K562 (cell line): ENCODE measurements at regions not wholly inside any gene's neighbourhood (a gene's known extent, or its start where the extent isn't known, plus 50 kb on each side); places are given as distances from the start of the nearest gene placed in this dataset.

Experiments used
- ATAC-seq: fragments of 200-7000 bp; cut with Tn5 transposase; 3 replicates; pipeline ENCODE4 v1.9.1; 2020; ENCODE audit warnings: moderate library complexity
- BruUV-seq: library from RNA; stranded (reverse); fragments of 400-500 nt; replicated peaks from 2 replicates; lab custom pipeline; 2021; lab: Mats Ljungman, UMichigan
- CTCF ChIA-PET: fragments of 300-600 bp; formaldehyde crosslinking; extraction: SDS; loops from one replicate; lab custom pipeline; 2021; ENCODE audit warnings: low intra/inter-chr PET ratio; lab: Yijun Ruan, JAX
- POLR2A ChIA-PET: fragments of 300-600, 350-650 bp; sonication (Branson Sonifier 250); formaldehyde crosslinking; extraction: SDS; loops from one replicate; lab custom pipeline; 2021; ENCODE audit warnings: antibody characterized with exemption, inconsistent platforms; lab: Yijun Ruan, JAX
- DNase-seq, 4 experiments: peaks; one replicate each; pipeline versions ENCODE4 v3.0.0 to v3.0.0-alpha.2; 2011 to 2018; ENCODE audit warnings: low spot score in 3 of 4, mixed read lengths in 3 of 4; ENCODE audit errors: extremely low read depth in 1 of 4
- FAIRE-seq: peaks from 2 replicates; lab custom pipeline; 2011; peaks lifted over from hg19 to GRCh38; lab: Jason Lieb, UNC
- H2AFZ ChIP-seq: 2 replicates; pipeline ENCODE4 v1.6.0; 2011; ENCODE audit warnings: low read depth, low read length, control low read depth, inconsistent platforms
- H3K27ac ChIP-seq: fragments of 200-600 bp; 3 replicates; pipeline ENCODE4 v1.8.0; 2011; ENCODE audit warnings: low read depth, mild to moderate bottlenecking, control low read depth, inconsistent platforms, low read length, moderate library complexity, mixed read lengths; ENCODE audit errors: extremely low read depth
- H3K27me3 ChIP-seq, 2 experiments: fragments of 300-600 bp in 1 of 2; 2 replicates in 1 of 2; 3 replicates in 1 of 2; pipeline versions ENCODE4 v1.6.0 to v1.8.0; 2011; ENCODE audit warnings: inconsistent platforms in 2 of 2, low read length in 2 of 2, mild to moderate bottlenecking in 1 of 2, mixed read lengths in 1 of 2, moderate library complexity in 1 of 2; ENCODE audit not compliant: control insufficient read depth in 2 of 2, insufficient read depth in 2 of 2
- H3K36me3 ChIP-seq: fragments of 300-600 bp; 3 replicates; pipeline ENCODE4 v1.8.0; 2011; ENCODE audit warnings: mild to moderate bottlenecking, low read length, inconsistent platforms; ENCODE audit not compliant: control insufficient read depth, insufficient read depth
- H3K4me1 ChIP-seq, 2 experiments: fragments of 200-600 bp in 1 of 2; replicated peaks in 1 of 2; 2 replicates in 1 of 2; 3 replicates in 1 of 2; pipeline versions ENCODE4 v1.5.1 to v1.8.0; 2011; ENCODE audit warnings: inconsistent platforms in 2 of 2, low read length in 2 of 2, mild to moderate bottlenecking in 1 of 2, mixed read lengths in 1 of 2, moderate library complexity in 1 of 2; ENCODE audit not compliant: control insufficient read depth in 2 of 2, insufficient read depth in 2 of 2
- H3K4me2 ChIP-seq: 2 replicates; pipeline ENCODE4 v1.6.1; 2011; ENCODE audit warnings: low read length, control low read depth, inconsistent platforms, mixed read lengths; ENCODE audit not compliant: insufficient read depth
- H3K4me3 ChIP-seq: fragments of 200-600 bp; sonication (generic), shearing (Covaris generic); 2 replicates; pipeline ENCODE4 v1.5.1; 2016; ENCODE audit warnings: control low read depth, inconsistent platforms
- H3K79me2 ChIP-seq: fragments of 200-600 bp; 3 replicates; pipeline ENCODE4 v1.8.0; 2011; ENCODE audit warnings: low read length, inconsistent platforms; ENCODE audit not compliant: control insufficient read depth, insufficient read depth
- H3K9ac ChIP-seq, 2 experiments: 2 replicates each; pipeline versions ENCODE4 v1.6.0 to v1.6.1; 2011; ENCODE audit warnings: low read depth in 2 of 2, low read length in 2 of 2, control low read depth in 1 of 2, inconsistent platforms in 1 of 2, mild to moderate bottlenecking in 1 of 2, mixed read lengths in 1 of 2; ENCODE audit not compliant: insufficient read depth in 1 of 2
- H3K9me1 ChIP-seq: one replicate; pipeline ENCODE4 v1.6.0; 2011; ENCODE audit warnings: inconsistent platforms, mild to moderate bottlenecking, low read length, moderate library complexity; ENCODE audit not compliant: control insufficient read depth, insufficient read depth
- H3K9me3 ChIP-seq: replicated peaks from 2 replicates; pipeline ENCODE4 v1.5.1; 2011; ENCODE audit warnings: low read depth, low read length, inconsistent platforms; ENCODE audit not compliant: control insufficient read depth, insufficient read depth
- H4K20me1 ChIP-seq: replicated peaks from 2 replicates; pipeline ENCODE4 v1.6.1; 2011; ENCODE audit warnings: low read length, inconsistent platforms, mixed read lengths; ENCODE audit not compliant: control insufficient read depth, insufficient read depth
- DDX20 ChIP-seq: fragments of 450-650 bp; IDR thresholded peaks from 2 replicates; pipeline ENCODE4 v1.6.1; 2016; ENCODE audit warnings: missing genetic modification characterization, low read depth, mild to moderate bottlenecking, missing compliant biosample characterization, moderate library complexity
- GTF2A2 ChIP-seq: IDR thresholded peaks from 2 replicates; pipeline ENCODE4 v1.6.1; 2016; ENCODE audit warnings: mild to moderate bottlenecking, missing genetic modification characterization, missing compliant biosample characterization
- HMGN3 ChIP-seq: IDR thresholded peaks from 2 replicates; pipeline ENCODE4 v1.6.1; 2011; ENCODE audit warnings: borderline replicate concordance, low read depth, mild to moderate bottlenecking, mixed read lengths, low read length; ENCODE audit not compliant: insufficient read length; ENCODE audit errors: extremely low read depth
- MTA2 ChIP-seq: fragments of 450-650 bp; IDR thresholded peaks from 2 replicates; pipeline ENCODE4 v1.6.1; 2016; ENCODE audit warnings: low read depth
- NFIC ChIP-seq: fragments of 450-650 bp; IDR thresholded peaks from 2 replicates; pipeline ENCODE4 v1.6.1; 2017; ENCODE audit warnings: mild to moderate bottlenecking, inconsistent platforms
- NFIX ChIP-seq: fragments of 250-450 bp; sonication (Bioruptor Pico); IDR thresholded peaks from 2 replicates; pipeline ENCODE4 v1.4.0; 2020; ENCODE audit warnings: low read depth, mild to moderate bottlenecking, moderate library complexity
- NR4A1 ChIP-seq, 2 experiments: fragments of 250-450 bp in 1 of 2; fragments of 450-650 bp in 1 of 2; sonication (Bioruptor Pico) in 1 of 2; IDR thresholded peaks; 2 replicates each; pipeline versions ENCODE4 v1.4.0 to v1.6.1; 2016 to 2020; ENCODE audit warnings: mild to moderate bottlenecking in 2 of 2, missing compliant biosample characterization in 1 of 2, missing genetic modification characterization in 1 of 2, moderate library complexity in 1 of 2
- PHF20 ChIP-seq: fragments of 450-650 bp; IDR thresholded peaks from 2 replicates; pipeline ENCODE4 v1.6.1; 2018; ENCODE audit not compliant: partially characterized antibody
- ZFP30 ChIP-seq: fragments of 250-450 bp; sonication (Bioruptor Pico); IDR thresholded peaks from 2 replicates; pipeline ENCODE4 v1.8.0; 2022; ENCODE audit warnings: moderate library complexity, mild to moderate bottlenecking, inconsistent platforms, borderline replicate concordance
- ZNF12 ChIP-seq: sonication (generic); formaldehyde crosslinking; IDR thresholded peaks from 2 replicates; pipeline ENCODE4 v1.4.0; 2020; ENCODE audit warnings: mild to moderate bottlenecking, missing genetic modification reagents
- ZNF184 ChIP-seq: sonication (generic); formaldehyde crosslinking; IDR thresholded peaks from 2 replicates; pipeline ENCODE4 v1.5.0; 2020; ENCODE audit warnings: missing genetic modification reagents
- WGBS: fragments of 100-300 bp; shearing (Covaris generic); methylation state at CpG from one replicate; pipeline ENCODE4 v1.1.6; 2016; ENCODE audit warnings: low coverage, mixed read lengths; ENCODE audit not compliant: insufficient coverage; ENCODE audit errors: missing lambda C conversion rate; 5-methylcytosine and 5-hydroxymethylcytosine counted together
- in situ Hi-C: fragments of 300-500 bp; cut with MboI; formaldehyde crosslinking; loops from 4 replicates; pipeline ENCODE4 v1.15.0; 2018; ENCODE audit warnings: inconsistent platforms, mixed read lengths
- intact Hi-C: fragments of 100-400 bp; cut with micrococcal nuclease; formaldehyde crosslinking; loops from 2 replicates; pipeline ENCODE4 v1.14.2; 2022
- TF ChIP-seq, protein P1 (sequence below): fragments of 450-650 bp; IDR thresholded peaks from 2 replicates; pipeline ENCODE4 v1.6.1; 2016; ENCODE audit warnings: low read depth, mild to moderate bottlenecking, moderate library complexity
- TF ChIP-seq, protein P2 (sequence below): fragments of 250-450 bp; sonication (Bioruptor Pico); IDR thresholded peaks from 2 replicates; pipeline ENCODE4 v1.8.0; 2021; ENCODE audit warnings: moderate library complexity, mild to moderate bottlenecking, inconsistent platforms
- TF ChIP-seq, protein P3 (sequence below): fragments of 450-650 bp; conservative IDR thresholded peaks from 2 replicates; pipeline ENCODE4 v1.6.1; 2016; ENCODE audit warnings: missing genetic modification characterization, low read depth, mild to moderate bottlenecking, control low read depth, missing compliant biosample characterization

DNA sequence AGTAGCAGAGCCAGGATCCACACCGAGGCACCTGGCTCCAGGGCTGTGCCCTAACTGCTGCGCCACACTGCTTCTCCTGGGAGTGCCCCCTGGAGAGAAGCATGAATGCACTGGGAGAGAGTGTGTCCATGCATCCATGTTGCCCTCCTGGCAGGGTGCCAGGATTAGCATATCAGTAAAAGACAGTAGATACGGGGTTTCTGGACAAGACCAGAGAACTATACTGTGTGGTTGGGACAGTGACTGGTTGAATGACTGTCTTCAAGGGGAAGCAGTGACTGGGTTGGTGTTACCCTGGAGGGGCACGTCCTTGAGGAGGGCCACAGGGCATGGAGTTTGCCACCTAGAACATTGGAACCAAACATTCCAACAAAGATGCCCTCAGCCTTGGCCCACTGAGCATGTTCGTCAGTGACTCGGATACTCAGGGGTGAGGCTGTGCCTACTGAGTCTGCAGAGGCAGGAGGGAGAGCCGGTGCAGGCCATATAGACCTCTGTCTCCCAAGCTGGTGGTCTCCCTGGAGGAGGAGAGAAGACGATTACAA, 288.8 kb downstream of the CDC5L start:
- ATAC-seq, result 0 out of 3 replicates have a peak, but pooled peaks have one; percentile 24
- no peak for FAIRE-seq
- ChIA-PET CTCF (no interaction called here), POLR2A (no interaction called here)
- Histone ChIP-seq H3K27me3 (peaks cover 2 to 46% of the 10 kb centered on the region in 2 experiments; a peak in 3 of 5 replicates), H3K9ac (no peak overlapping the region), H3K4me3 (no peak overlapping the region), H4K20me1 (no peaks in the 10 kb centered on the region), H3K9me1 (no peaks in the 10 kb centered on the region), H3K9me3 (no peaks in the 10 kb centered on the region), H3K36me3 (no peaks in the 10 kb centered on the region), H3K27ac (no peak overlapping the region), H3K4me2 (no peak overlapping the region), H3K4me1 (no peaks in the 10 kb centered on the region), H3K79me2 (no peaks in the 10 kb centered on the region), H2AFZ (no peak overlapping the region)
- 0% methylated on average over 8 of the region's 8 CpGs for WGBS
- intact Hi-C loops (no loop called here), in situ Hi-C loops (no loop called here)
- no TSS peak for BruUV-seq
- peak in 2 of 4 experiments; percentile 9 to 22 for DNase-seq
- TF ChIP-seq, protein P1, sequence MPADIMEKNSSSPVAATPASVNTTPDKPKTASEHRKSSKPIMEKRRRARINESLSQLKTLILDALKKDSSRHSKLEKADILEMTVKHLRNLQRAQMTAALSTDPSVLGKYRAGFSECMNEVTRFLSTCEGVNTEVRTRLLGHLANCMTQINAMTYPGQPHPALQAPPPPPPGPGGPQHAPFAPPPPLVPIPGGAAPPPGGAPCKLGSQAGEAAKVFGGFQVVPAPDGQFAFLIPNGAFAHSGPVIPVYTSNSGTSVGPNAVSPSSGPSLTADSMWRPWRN, result no peak
- TF ChIP-seq HMGN3 (no peak), ZNF184 (no peak), NFIC (peak; percentile 95), DDX20 (tag) (no peak), GTF2A2 (tag) (no peak), PHF20 (no peak), NR4A1 (CRISPR knock-in tag; IDR thresholded peaks at IDR 0.05) (no peak), NR4A1 (tag; IDR thresholded peaks at IDR 0.05) (no peak), ZNF12 (CRISPR knock-in tag) (no peak), MTA2 (no peak), ZFP30 (no peak), NFIX (CRISPR knock-in tag) (peak; percentile 89)
- TF ChIP-seq, protein P2, sequence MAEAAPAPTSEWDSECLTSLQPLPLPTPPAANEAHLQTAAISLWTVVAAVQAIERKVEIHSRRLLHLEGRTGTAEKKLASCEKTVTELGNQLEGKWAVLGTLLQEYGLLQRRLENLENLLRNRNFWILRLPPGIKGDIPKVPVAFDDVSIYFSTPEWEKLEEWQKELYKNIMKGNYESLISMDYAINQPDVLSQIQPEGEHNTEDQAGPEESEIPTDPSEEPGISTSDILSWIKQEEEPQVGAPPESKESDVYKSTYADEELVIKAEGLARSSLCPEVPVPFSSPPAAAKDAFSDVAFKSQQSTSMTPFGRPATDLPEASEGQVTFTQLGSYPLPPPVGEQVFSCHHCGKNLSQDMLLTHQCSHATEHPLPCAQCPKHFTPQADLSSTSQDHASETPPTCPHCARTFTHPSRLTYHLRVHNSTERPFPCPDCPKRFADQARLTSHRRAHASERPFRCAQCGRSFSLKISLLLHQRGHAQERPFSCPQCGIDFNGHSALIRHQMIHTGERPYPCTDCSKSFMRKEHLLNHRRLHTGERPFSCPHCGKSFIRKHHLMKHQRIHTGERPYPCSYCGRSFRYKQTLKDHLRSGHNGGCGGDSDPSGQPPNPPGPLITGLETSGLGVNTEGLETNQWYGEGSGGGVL (CRISPR knock-in tag), result no peak
- TF ChIP-seq, protein P3, sequence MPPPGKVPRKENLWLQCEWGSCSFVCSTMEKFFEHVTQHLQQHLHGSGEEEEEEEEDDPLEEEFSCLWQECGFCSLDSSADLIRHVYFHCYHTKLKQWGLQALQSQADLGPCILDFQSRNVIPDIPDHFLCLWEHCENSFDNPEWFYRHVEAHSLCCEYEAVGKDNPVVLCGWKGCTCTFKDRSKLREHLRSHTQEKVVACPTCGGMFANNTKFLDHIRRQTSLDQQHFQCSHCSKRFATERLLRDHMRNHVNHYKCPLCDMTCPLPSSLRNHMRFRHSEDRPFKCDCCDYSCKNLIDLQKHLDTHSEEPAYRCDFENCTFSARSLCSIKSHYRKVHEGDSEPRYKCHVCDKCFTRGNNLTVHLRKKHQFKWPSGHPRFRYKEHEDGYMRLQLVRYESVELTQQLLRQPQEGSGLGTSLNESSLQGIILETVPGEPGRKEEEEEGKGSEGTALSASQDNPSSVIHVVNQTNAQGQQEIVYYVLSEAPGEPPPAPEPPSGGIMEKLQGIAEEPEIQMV (tag), result no peak
